Upper lobe of left lung (tissue), 6 donors: ENCODE measurements at regions not wholly inside any gene's neighbourhood (a gene's known extent, or its start where the extent isn't known, plus 50 kb on each side); places are given as distances from the start of the nearest gene placed in this dataset.

Source experiments
- ATAC-seq, 2 donors: fragments of 200-7000 bp; cut with Tn5 transposase; one replicate each; pipeline ENCODE4 v1.9.1; 2022; ENCODE audit warnings: mild to moderate bottlenecking in 2 of 2, moderate library complexity in 2 of 2; ENCODE audit not compliant: low FRiP score in 2 of 2
- DNase-seq, 2 donors: peaks; one replicate each; pipeline ENCODE4 v3.0.0-alpha.2; 2019 to 2020
- H3K27ac ChIP-seq, 4 donors: fragments of 200-600 bp; sonication (generic); one replicate each; pipeline ENCODE4 v1.5.1; 2016 to 2019
- H3K27me3 ChIP-seq, 4 donors: fragments of 200-600 bp; sonication (generic); one replicate each; pipeline ENCODE4 v1.5.1; 2017 to 2019
- H3K36me3 ChIP-seq, 4 donors: fragments of 200-600 bp; sonication (generic); one replicate each; pipeline ENCODE4 v1.5.1; 2016 to 2019
- H3K4me1 ChIP-seq, 4 donors: fragments of 200-600 bp; sonication (generic); one replicate each; pipeline ENCODE4 v1.5.1; 2018 to 2019
- H3K4me3 ChIP-seq, 4 donors: fragments of 200-600 bp; sonication (generic); one replicate each; pipeline ENCODE4 v1.5.1; 2017 to 2019; ENCODE audit warnings: mild to moderate bottlenecking in 2 of 4, moderate library complexity in 1 of 4
- H3K9me3 ChIP-seq, 4 donors: fragments of 200-600 bp; sonication (generic); one replicate each; pipeline ENCODE4 v1.5.1; 2018 to 2019
- EP300 ChIP-seq, 4 donors: sonication (generic); formaldehyde crosslinking; IDR thresholded peaks; one replicate each; pipeline ENCODE4 v1.5.1; 2017; ENCODE audit warnings: antibody characterized with exemption in 4 of 4, control low read depth in 2 of 4
- POLR2A ChIP-seq, 4 donors: fragments of 450-650 bp; IDR thresholded peaks; one replicate each; pipeline ENCODE4 v1.5.1; 2016 to 2017; ENCODE audit warnings: antibody characterized with exemption in 4 of 4, mild to moderate bottlenecking in 2 of 4
- POLR2AphosphoS5 ChIP-seq, 2 donors: sonication (generic); formaldehyde crosslinking; IDR thresholded peaks; one replicate each; pipeline ENCODE4 v1.5.1; 2017; ENCODE audit warnings: antibody characterized with exemption in 2 of 2
- WGBS, 2 donors: methylation state at CpG; one replicate each; pipeline ENCODE4 v1.1.5; 2017 to 2018; 5-methylcytosine and 5-hydroxymethylcytosine counted together
- TF ChIP-seq, protein P1 (sequence below), 6 experiments: fragments of 450-650 bp in 4 of 6; fragments of 200-600 bp in 2 of 6; sonication (generic) in 2 of 6; IDR thresholded peaks; one replicate each; pipeline ENCODE4 v1.5.1; 2016 to 2019; ENCODE audit warnings: antibody characterized with exemption in 6 of 6
- donor health status: DM: no; HTN: no; CAD: no; lungs with moderate emphysema.
- donor health status: DM: no; HTN: yes; CAD: no; lungs with severe emphysema.

DNA sequence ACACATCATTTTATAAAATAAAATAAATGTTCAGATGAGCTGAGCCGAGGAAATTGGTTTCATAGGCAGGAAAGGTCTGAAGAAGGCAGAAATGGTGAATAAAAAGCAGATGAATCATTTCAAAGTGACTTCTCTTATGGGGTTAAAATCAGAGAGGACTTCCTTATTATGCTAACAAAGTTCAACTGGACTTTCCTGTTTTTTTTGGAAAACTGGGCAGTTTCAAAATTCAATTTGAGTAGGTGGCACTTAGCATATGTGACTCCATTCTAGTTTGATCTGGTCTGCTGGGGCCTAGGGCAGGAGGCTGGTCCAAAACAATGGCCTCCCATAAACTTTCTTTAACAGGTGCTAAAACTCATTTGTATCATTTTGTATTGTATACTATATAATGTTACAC lies 1794.9 kb upstream of the TENM3 start:
- Histone ChIP-seq H3K27me3 (no peaks in the 10 kb centered on the region), H3K4me3 (no peak overlapping the region), H3K4me1 (no peaks in the 10 kb centered on the region), H3K36me3 (no peaks in the 10 kb centered on the region), H3K9me3 (no peaks in the 10 kb centered on the region), H3K27ac (no peak overlapping the region)
- TF ChIP-seq POLR2A (IDR thresholded peaks at IDR 0.05) (no peak), POLR2AphosphoS5 (IDR thresholded peaks at IDR 0.05) (no peak), EP300 (IDR thresholded peaks at IDR 0.05) (no peak)
- TF ChIP-seq, protein P1, sequence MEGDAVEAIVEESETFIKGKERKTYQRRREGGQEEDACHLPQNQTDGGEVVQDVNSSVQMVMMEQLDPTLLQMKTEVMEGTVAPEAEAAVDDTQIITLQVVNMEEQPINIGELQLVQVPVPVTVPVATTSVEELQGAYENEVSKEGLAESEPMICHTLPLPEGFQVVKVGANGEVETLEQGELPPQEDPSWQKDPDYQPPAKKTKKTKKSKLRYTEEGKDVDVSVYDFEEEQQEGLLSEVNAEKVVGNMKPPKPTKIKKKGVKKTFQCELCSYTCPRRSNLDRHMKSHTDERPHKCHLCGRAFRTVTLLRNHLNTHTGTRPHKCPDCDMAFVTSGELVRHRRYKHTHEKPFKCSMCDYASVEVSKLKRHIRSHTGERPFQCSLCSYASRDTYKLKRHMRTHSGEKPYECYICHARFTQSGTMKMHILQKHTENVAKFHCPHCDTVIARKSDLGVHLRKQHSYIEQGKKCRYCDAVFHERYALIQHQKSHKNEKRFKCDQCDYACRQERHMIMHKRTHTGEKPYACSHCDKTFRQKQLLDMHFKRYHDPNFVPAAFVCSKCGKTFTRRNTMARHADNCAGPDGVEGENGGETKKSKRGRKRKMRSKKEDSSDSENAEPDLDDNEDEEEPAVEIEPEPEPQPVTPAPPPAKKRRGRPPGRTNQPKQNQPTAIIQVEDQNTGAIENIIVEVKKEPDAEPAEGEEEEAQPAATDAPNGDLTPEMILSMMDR (IDR thresholded peaks at IDR 0.05) = no peak
- DNase-seq (no peak), ATAC-seq (no peak)
- WGBS, 2 donors = 71% methylated on average over 1 of the region's 1 CpG

DNA sequence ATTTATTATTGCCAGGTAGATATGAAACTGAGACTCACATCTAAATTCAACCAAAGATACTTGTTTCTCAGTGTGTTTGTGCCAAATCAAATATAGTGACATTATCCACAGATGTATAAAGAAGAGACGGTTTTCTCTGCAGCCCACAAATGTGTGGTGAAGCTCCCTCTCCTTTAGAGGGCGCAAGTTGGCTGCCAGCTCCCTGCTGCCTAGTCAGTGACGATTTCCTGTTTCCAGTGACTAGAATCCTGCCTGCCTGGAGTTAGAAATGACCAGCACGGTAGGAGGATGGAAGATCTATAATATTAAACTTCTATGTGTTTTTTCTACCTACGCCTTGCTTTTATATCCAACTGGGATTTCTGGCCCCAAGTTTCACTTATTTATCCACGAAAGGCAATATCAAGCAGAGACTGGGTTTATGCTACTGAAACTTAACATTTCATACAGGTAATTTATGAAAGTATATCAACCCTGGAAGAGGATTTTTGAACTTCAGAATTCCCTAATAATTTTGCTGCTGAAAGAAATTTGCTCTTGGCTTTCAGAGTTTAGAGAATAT lies 1793.7 kb upstream of the TENM3 start:
- 47 to 53% methylated on average over 6 of the region's 6 CpGs for WGBS, 2 donors
- no peak for ATAC-seq
- H3K4me3 ChIP-seq = no peak overlapping the region
- TF ChIP-seq EP300 (IDR thresholded peaks at IDR 0.05) = no peak
- no peaks in the 10 kb centered on the region for H3K27me3 ChIP-seq
- no peaks in the 10 kb centered on the region for H3K4me1 ChIP-seq
- no peaks in the 10 kb centered on the region for H3K36me3 ChIP-seq
- H3K27ac ChIP-seq = no peak overlapping the region
- DNase-seq = no peak
- H3K9me3 ChIP-seq = no peaks in the 10 kb centered on the region

DNA sequence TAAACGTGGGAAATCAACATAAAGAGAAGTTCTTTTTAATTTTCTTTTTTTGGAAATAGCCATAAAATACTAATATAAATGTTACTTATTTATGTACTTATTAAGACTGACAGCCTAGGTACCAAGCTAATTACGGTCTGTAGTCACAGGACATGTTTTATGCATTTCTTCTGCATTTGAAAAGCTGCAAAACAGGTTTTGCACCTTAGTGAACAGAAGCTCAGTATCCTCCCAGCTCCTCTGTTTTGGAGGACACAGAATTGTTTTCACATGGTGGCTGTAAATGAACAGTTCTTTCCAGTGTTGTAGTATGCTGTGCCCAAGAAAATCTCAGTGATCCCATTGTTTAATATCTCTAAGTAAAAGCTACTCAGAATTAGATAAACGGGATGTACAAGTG lies 1788.0 kb upstream of the TENM3 start:
- 56 to 68% methylated on average over 3 of the region's 3 CpGs for WGBS, 2 donors
- H3K4me1 ChIP-seq = no peaks in the 10 kb centered on the region
- no peaks in the 10 kb centered on the region for H3K27me3 ChIP-seq
- DNase-seq = no peak
- H3K36me3 ChIP-seq = no peaks in the 10 kb centered on the region
- H3K4me3 ChIP-seq = no peak overlapping the region
- TF ChIP-seq, protein P1 (IDR thresholded peaks at IDR 0.05) = no peak
- no peak for TF ChIP-seq POLR2A (IDR thresholded peaks at IDR 0.05)
- no peak for TF ChIP-seq EP300 (IDR thresholded peaks at IDR 0.05)
- TF ChIP-seq POLR2AphosphoS5 (IDR thresholded peaks at IDR 0.05) = no peak
- no peaks in the 10 kb centered on the region for H3K9me3 ChIP-seq
- H3K27ac ChIP-seq = no peak overlapping the region
- ATAC-seq = no peak

DNA sequence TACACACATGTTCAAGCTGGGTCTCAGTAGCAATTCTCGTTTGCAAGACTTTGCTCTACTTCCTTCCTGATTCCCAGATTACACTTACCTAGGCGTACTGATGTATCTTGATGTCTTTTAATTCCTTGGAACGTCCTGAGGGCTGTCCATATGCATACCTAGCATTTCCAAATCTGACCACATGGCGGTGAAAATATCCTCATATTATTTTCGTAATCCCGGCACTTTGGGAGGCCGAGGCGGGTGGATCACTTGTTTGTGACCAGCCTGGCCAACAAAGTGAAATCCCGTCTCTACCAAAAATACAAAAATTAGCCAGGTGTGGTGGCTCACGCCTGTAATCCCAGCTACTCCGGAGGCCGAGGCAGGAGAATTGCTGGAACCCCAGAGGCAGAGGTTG lies 1786.3 kb upstream of the TENM3 start:
- H3K4me3 ChIP-seq = no peak overlapping the region
- H3K36me3 ChIP-seq = no peaks in the 10 kb centered on the region
- no peak overlapping the region for H3K27ac ChIP-seq
- ATAC-seq = no peak
- DNase-seq = no peak
- no peaks in the 10 kb centered on the region for H3K4me1 ChIP-seq
- H3K27me3 ChIP-seq = no peaks in the 10 kb centered on the region
- H3K9me3 ChIP-seq = no peaks in the 10 kb centered on the region
- TF ChIP-seq EP300 (IDR thresholded peaks at IDR 0.05) (no peak), POLR2AphosphoS5 (IDR thresholded peaks at IDR 0.05) (no peak), POLR2A (IDR thresholded peaks at IDR 0.05) (no peak)
- TF ChIP-seq, protein P1 (IDR thresholded peaks at IDR 0.05) = no peak
- WGBS, 2 donors = 87 to 92% methylated on average over 12 of the region's 12 CpGs

DNA sequence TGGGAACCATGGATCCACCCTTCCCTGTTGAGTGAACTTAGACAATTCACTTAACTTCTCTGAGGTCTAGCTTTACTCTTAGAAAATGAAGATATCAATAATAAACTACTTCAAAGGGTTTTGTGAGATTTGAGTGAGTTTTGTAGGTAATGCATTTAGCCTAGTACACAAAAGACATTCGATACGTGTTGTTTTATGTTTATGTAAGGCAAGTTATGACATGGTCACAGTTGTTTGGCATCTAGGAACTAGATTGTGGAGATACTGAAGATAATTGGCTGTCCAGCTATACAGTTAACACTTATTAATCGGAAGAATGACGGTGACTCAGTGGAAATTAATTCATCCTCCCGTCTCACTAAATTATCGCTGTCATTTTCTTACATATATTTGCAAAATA lies 1781.1 kb upstream of the TENM3 start:
- no peak for DNase-seq
- Histone ChIP-seq H3K36me3 (no peaks in the 10 kb centered on the region), H3K9me3 (no peaks in the 10 kb centered on the region), H3K27ac (no peak overlapping the region), H3K27me3 (no peaks in the 10 kb centered on the region), H3K4me1 (no peaks in the 10 kb centered on the region), H3K4me3 (no peak overlapping the region)
- no peak for TF ChIP-seq POLR2A (IDR thresholded peaks at IDR 0.05)
- no peak for TF ChIP-seq EP300 (IDR thresholded peaks at IDR 0.05)
- TF ChIP-seq POLR2AphosphoS5 (IDR thresholded peaks at IDR 0.05) = no peak
- TF ChIP-seq, protein P1 (IDR thresholded peaks at IDR 0.05) = no peak
- ATAC-seq = no peak
- 94% methylated on average over 6 of the region's 6 CpGs for WGBS, 2 donors
